Duodenal mucosa (tissue), 2 donors: ENCODE measurements at regions not wholly inside any gene's neighbourhood (a gene's known extent, or its start where the extent isn't known, plus 50 kb on each side); places are given as distances from the start of the nearest gene placed in this dataset.

Experiments
- H3K27ac ChIP-seq: one replicate; pipeline ENCODE4 v1.7.0; 2013; ENCODE audit warnings: low read depth, low read length
- H3K27me3 ChIP-seq, 2 donors: one replicate each; pipeline ENCODE4 v1.7.0; 2013; ENCODE audit warnings: low read length in 2 of 2, control low read depth in 1 of 2; ENCODE audit not compliant: insufficient read depth in 2 of 2, control insufficient read depth in 1 of 2
- H3K36me3 ChIP-seq, 2 donors: one replicate each; pipeline ENCODE4 v1.7.0; 2013; ENCODE audit warnings: low read length in 2 of 2, control low read depth in 1 of 2; ENCODE audit not compliant: insufficient read depth in 2 of 2, control insufficient read depth in 1 of 2
- H3K4me1 ChIP-seq, 2 donors: one replicate each; pipeline ENCODE4 v1.7.0; 2013; ENCODE audit warnings: low read length in 2 of 2, control low read depth in 1 of 2; ENCODE audit not compliant: insufficient read depth in 2 of 2, control insufficient read depth in 1 of 2
- H3K4me3 ChIP-seq, 2 donors: one replicate each; pipeline ENCODE4 v1.7.0; 2013; ENCODE audit warnings: low read length in 2 of 2, low read depth in 1 of 2
- H3K9ac ChIP-seq, 2 donors: one replicate each; pipeline ENCODE4 v1.7.0; 2013; ENCODE audit warnings: low read length in 2 of 2, low read depth in 1 of 2
- H3K9me3 ChIP-seq, 2 donors: one replicate each; pipeline ENCODE4 v1.7.0; 2013; ENCODE audit warnings: low read length in 2 of 2, control low read depth in 1 of 2; ENCODE audit not compliant: control insufficient read depth in 1 of 2

GRCh38 chr5:4017076-4017803 lies 421.6 kb downstream of the IRX1 start:
- Histone ChIP-seq H3K4me3 (no peak overlapping the region), H3K36me3 (no peaks in the 10 kb centered on the region), H3K27ac (no peak overlapping the region)

GRCh38 chr5:4018007-4018406 lies 422.4 kb downstream of the IRX1 start:
- no peaks in the 10 kb centered on the region for H3K27me3 ChIP-seq
- H3K27ac ChIP-seq = no peak overlapping the region
- no peak overlapping the region for H3K9ac ChIP-seq
- H3K9me3 ChIP-seq = no peaks in the 10 kb centered on the region
- H3K4me3 ChIP-seq = no peak overlapping the region
- peaks cover 0 to 5% of the 10 kb centered on the region in 2 donors for H3K4me1 ChIP-seq
- no peaks in the 10 kb centered on the region for H3K36me3 ChIP-seq

More at GRCh38 chr5:4017076-4017803, 421.6 kb downstream of the IRX1 start:
- H3K27me3 ChIP-seq = no peaks in the 10 kb centered on the region
- peaks cover 0 to 5% of the 10 kb centered on the region in 2 donors for H3K4me1 ChIP-seq
- no peak overlapping the region for H3K9ac ChIP-seq
- no peaks in the 10 kb centered on the region for H3K9me3 ChIP-seq

- no peaks in the 10 kb centered on the region for H3K9me3 ChIP-seq
- peaks cover 0 to 5% of the 10 kb centered on the region in 2 donors for H3K4me1 ChIP-seq
- no peaks in the 10 kb centered on the region for H3K27me3 ChIP-seq
- H3K36me3 ChIP-seq = no peaks in the 10 kb centered on the region
- H3K27ac ChIP-seq = no peak overlapping the region
- H3K4me3 ChIP-seq = no peak overlapping the region
- H3K9ac ChIP-seq = no peak overlapping the region
These were observed 423.6 kb downstream of the IRX1 start for GRCh38 chr5:4019009-4019769.

GRCh38 chr5:4019841-4020240 lies 424.2 kb downstream of the IRX1 start:
- Histone ChIP-seq H3K4me1 (peaks cover 0 to 5% of the 10 kb centered on the region in 2 donors), H3K9ac (no peak overlapping the region), H3K27ac (no peak overlapping the region), H3K9me3 (no peaks in the 10 kb centered on the region), H3K36me3 (no peaks in the 10 kb centered on the region), H3K4me3 (no peak overlapping the region), H3K27me3 (no peaks in the 10 kb centered on the region)

- no peaks in the 10 kb centered on the region for H3K36me3 ChIP-seq
- H3K9me3 ChIP-seq = no peaks in the 10 kb centered on the region
- H3K27ac ChIP-seq = no peak overlapping the region
- no peak overlapping the region for H3K4me3 ChIP-seq
- no peaks in the 10 kb centered on the region for H3K27me3 ChIP-seq
- H3K9ac ChIP-seq = no peak overlapping the region
- H3K4me1 ChIP-seq = peaks cover 0 to 5% of the 10 kb centered on the region in 2 donors
These were observed 424.8 kb downstream of the IRX1 start for GRCh38 chr5:4020400-4020799.

GRCh38 chr5:4022056-4022670 lies 426.5 kb downstream of the IRX1 start:
- Histone ChIP-seq H3K9ac (no peak overlapping the region), H3K27me3 (no peaks in the 10 kb centered on the region), H3K9me3 (no peaks in the 10 kb centered on the region), H3K4me1 (no peaks in the 10 kb centered on the region), H3K36me3 (no peaks in the 10 kb centered on the region), H3K27ac (no peak overlapping the region), H3K4me3 (no peak overlapping the region)

- Histone ChIP-seq H3K36me3 (no peaks in the 10 kb centered on the region), H3K27ac (no peak overlapping the region), H3K4me1 (no peaks in the 10 kb centered on the region), H3K4me3 (no peak overlapping the region), H3K9me3 (no peaks in the 10 kb centered on the region), H3K27me3 (no peaks in the 10 kb centered on the region), H3K9ac (no peak overlapping the region)
These were observed 427.6 kb downstream of the IRX1 start for GRCh38 chr5:4023091-4023752.

GRCh38 chr5:4023753-4024335 lies 428.2 kb downstream of the IRX1 start:
- Histone ChIP-seq H3K27ac (no peak overlapping the region), H3K9me3 (no peaks in the 10 kb centered on the region), H3K4me1 (no peaks in the 10 kb centered on the region), H3K27me3 (no peaks in the 10 kb centered on the region), H3K36me3 (no peaks in the 10 kb centered on the region), H3K9ac (no peak overlapping the region), H3K4me3 (no peak overlapping the region)

GRCh38 chr5:4027088-4027734 lies 431.6 kb downstream of the IRX1 start:
- Histone ChIP-seq H3K9ac (no peak overlapping the region), H3K27me3 (no peaks in the 10 kb centered on the region), H3K4me1 (no peaks in the 10 kb centered on the region)

More at GRCh38 chr5:4027088-4027734, 431.6 kb downstream of the IRX1 start:
- H3K36me3 ChIP-seq = no peaks in the 10 kb centered on the region
- no peaks in the 10 kb centered on the region for H3K9me3 ChIP-seq
- no peak overlapping the region for H3K4me3 ChIP-seq
- H3K27ac ChIP-seq = no peak overlapping the region
